Ascending aorta (tissue), 2 donors: ENCODE measurements at regions not wholly inside any gene's neighbourhood (a gene's known extent, or its start where the extent isn't known, plus 50 kb on each side); places are given as distances from the start of the nearest gene placed in this dataset.

Experiments
- DNase-seq, 2 donors: peaks; one replicate each; pipeline ENCODE4 v3.0.0-alpha.2; 2019; ENCODE audit warnings: low spot score in 2 of 2
- H3K27ac ChIP-seq, 2 donors: fragments of 200-600 bp; sonication (generic); one replicate each; pipeline ENCODE4 v1.5.1; 2016 to 2017; ENCODE audit warnings: mild to moderate bottlenecking in 1 of 2
- H3K27me3 ChIP-seq: fragments of 200-600 bp; sonication (generic); one replicate; pipeline ENCODE4 v1.5.1; 2017
- H3K36me3 ChIP-seq, 2 donors: fragments of 200-600 bp; sonication (generic); one replicate each; pipeline ENCODE4 v1.5.1; 2016
- H3K4me1 ChIP-seq, 2 donors: fragments of 200-600 bp; sonication (generic); one replicate each; pipeline ENCODE4 v1.5.1; 2016 to 2017; ENCODE audit warnings: mild to moderate bottlenecking in 1 of 2
- H3K4me3 ChIP-seq, 2 donors: fragments of 200-600 bp; sonication (generic); one replicate each; pipeline ENCODE4 v1.5.1; 2016 to 2017; ENCODE audit warnings: mild to moderate bottlenecking in 1 of 2
- H3K9me3 ChIP-seq, 2 donors: fragments of 200-600 bp; sonication (generic); one replicate each; pipeline ENCODE4 v1.5.1; 2016
- CTCF ChIP-seq, 3 experiments: fragments of 200-600 bp in 2 of 3; fragments of 450-650 bp in 1 of 3; sonication (generic) in 2 of 3; IDR thresholded peaks; one replicate each; pipeline ENCODE4 v1.5.1; 2016 to 2019; ENCODE audit warnings: antibody characterized with exemption in 3 of 3, mild to moderate bottlenecking in 1 of 3, moderate library complexity in 1 of 3
- intact Hi-C: fragments of 100-400 bp; cut with DNase I; formaldehyde crosslinking; loops from one replicate; pipeline ENCODE4 v1.15.1; 2023

DNA sequence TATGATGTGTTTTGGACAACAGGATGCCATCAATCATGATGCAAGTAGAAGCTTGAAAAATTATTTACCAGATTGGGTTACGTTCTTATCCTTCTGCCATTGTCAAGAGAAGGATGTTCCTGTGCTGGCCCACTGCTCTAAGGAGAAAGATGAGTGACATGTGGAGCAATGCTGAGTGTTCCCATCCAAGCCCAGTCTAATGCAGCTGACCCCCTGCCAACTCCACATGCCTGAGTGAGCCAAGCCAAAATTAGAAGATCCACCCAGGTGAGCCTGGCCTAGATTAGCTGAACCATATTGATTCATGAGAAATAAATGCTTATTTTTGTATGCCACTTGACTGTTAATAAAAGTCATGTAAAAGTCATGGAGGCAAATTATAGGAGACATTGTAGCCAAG is 446.5 kb downstream of the CNTN3 start:
- no peak overlapping the region for H3K27ac ChIP-seq
- no peak for DNase-seq
- no peaks in the 10 kb centered on the region for H3K27me3 ChIP-seq
- H3K4me1 ChIP-seq = no peaks in the 10 kb centered on the region
- no peaks in the 10 kb centered on the region for H3K36me3 ChIP-seq
- no peaks in the 10 kb centered on the region for H3K9me3 ChIP-seq
- intact Hi-C loops = no loop called here
- no peak for TF ChIP-seq CTCF (IDR thresholded peaks at IDR 0.05)
- H3K4me3 ChIP-seq = no peak overlapping the region

DNA sequence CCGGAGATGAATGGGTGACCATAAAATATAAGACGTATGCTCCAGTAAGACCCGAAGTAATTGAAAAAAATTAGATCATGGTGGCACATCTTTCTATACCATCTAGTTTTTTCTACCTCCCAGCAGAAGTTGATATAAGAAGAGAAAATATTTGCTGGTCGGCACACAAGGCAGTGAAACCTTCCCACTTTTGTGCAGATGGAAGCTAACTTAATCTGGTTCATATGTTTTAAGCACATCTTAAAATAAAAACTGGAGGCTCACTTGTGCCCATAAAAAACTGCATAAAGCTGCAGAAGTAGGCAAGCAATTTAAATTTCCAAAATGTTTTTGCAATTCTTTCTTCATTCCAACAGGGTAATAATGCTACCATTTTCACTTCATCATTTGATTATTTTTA is 449.2 kb downstream of the CNTN3 start:
- Histone ChIP-seq H3K4me3 (no peak overlapping the region), H3K4me1 (no peaks in the 10 kb centered on the region), H3K27me3 (no peaks in the 10 kb centered on the region), H3K27ac (no peak overlapping the region), H3K9me3 (no peaks in the 10 kb centered on the region), H3K36me3 (no peaks in the 10 kb centered on the region)
- intact Hi-C loops = no loop called here
- no peak for TF ChIP-seq CTCF (IDR thresholded peaks at IDR 0.05)
- DNase-seq = no peak

DNA sequence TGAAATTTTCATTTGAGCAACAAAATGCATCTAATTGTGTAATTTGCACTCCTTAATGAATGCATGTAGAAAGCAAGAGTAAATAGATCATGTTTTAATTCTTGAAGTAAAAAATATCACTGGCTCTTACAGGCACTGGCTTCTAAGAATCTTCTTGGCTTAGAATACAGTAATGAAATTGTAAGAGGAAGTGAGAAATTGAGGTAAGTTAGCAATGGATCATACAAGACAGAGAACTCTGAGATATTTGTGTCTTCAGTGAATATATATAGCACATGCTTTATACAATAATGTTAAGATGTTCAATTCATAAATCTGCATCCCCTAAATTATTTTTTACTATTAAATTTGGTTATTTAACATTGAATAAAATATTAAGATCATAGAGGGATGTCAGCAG is 465.0 kb downstream of the CNTN3 start:
- Histone ChIP-seq H3K4me3 (no peak overlapping the region), H3K36me3 (no peaks in the 10 kb centered on the region), H3K9me3 (no peaks in the 10 kb centered on the region), H3K27me3 (no peaks in the 10 kb centered on the region), H3K27ac (no peak overlapping the region), H3K4me1 (no peaks in the 10 kb centered on the region)
- intact Hi-C loops = no loop called here
- TF ChIP-seq CTCF (IDR thresholded peaks at IDR 0.05) = no peak
- no peak for DNase-seq

DNA sequence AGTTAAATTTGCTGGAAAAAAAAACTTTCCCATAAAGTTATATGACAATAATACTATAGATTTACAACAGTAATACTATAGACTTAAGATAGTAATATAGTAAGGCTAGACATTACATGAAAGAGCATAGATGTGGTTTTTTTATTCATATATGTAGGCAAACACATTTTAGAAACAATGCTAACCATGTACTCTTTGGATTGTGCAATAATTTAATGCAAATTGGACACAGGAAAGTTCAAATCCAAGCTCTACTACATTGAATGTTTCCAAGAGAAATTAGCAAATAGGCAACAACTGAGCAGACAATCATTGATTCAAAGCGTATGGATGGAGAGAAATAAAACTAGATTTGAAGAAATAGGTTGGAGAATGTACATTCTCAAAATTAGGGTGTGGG is 469.2 kb downstream of the CNTN3 start:
- H3K4me1 ChIP-seq = no peaks in the 10 kb centered on the region
- no peak for TF ChIP-seq CTCF (IDR thresholded peaks at IDR 0.05)
- H3K27me3 ChIP-seq = no peaks in the 10 kb centered on the region
- H3K36me3 ChIP-seq = no peaks in the 10 kb centered on the region
- no peak overlapping the region for H3K4me3 ChIP-seq
- H3K9me3 ChIP-seq = no peaks in the 10 kb centered on the region
- no peak overlapping the region for H3K27ac ChIP-seq
- intact Hi-C loops = no loop called here
- no peak for DNase-seq

DNA sequence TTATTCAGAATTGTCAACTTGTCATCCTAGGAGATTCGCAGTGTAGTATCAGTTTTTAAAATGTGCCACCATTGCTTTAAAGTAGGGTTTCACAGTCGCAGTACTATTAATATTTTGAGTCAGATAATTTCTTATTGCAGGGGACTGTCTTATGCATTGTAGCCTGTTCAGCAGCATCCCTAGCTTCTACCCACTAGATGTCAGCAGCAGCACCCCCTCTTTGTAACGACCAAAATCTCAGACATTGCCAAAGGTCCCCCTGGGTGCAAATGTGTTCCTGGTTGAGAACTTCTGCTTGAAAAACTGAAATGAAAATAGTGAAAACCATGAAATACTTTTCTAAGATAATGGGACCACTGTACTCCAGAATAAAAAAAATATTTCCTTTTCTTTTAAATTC is 474.8 kb downstream of the CNTN3 start:
- H3K4me3 ChIP-seq = no peak overlapping the region
- no peaks in the 10 kb centered on the region for H3K27me3 ChIP-seq
- H3K36me3 ChIP-seq = no peaks in the 10 kb centered on the region
- H3K9me3 ChIP-seq = no peaks in the 10 kb centered on the region
- H3K27ac ChIP-seq = no peak overlapping the region
- no peak for DNase-seq
- intact Hi-C loops = no loop called here
- no peaks in the 10 kb centered on the region for H3K4me1 ChIP-seq
- TF ChIP-seq CTCF (IDR thresholded peaks at IDR 0.05) = no peak

- no peaks in the 10 kb centered on the region for H3K9me3 ChIP-seq
- no peaks in the 10 kb centered on the region for H3K36me3 ChIP-seq
- H3K27me3 ChIP-seq = no peaks in the 10 kb centered on the region
- DNase-seq = no peak
- no peaks in the 10 kb centered on the region for H3K4me1 ChIP-seq
- TF ChIP-seq CTCF (IDR thresholded peaks at IDR 0.05) = no peak
- H3K27ac ChIP-seq = no peak overlapping the region
- intact Hi-C loops = no loop called here
- no peak overlapping the region for H3K4me3 ChIP-seq
These were observed 476.7 kb downstream of the CNTN3 start for GRCh38 chr3:74137790-74138189.
